HG03175 (cell line): ENCODE measurements at regions not wholly inside any gene's neighbourhood (a gene's known extent, or its start where the extent isn't known, plus 50 kb on each side); places are given as distances from the start of the nearest gene placed in this dataset.

Experiments
- ATAC-seq: cut with Tn5 transposase; IDR thresholded peaks from one replicate; pipeline ENCODE4 v1.9.1; 2021; ENCODE audit warnings: mild to moderate bottlenecking, moderate library complexity; ENCODE audit not compliant: unreplicated experiment

- no peak for ATAC-seq
Measured at GRCh38 chr14:50036637-50037036, 79.7 kb downstream of the VCPKMT start.

GRCh38 chr14:50037240-50037639 is 79.1 kb downstream of the VCPKMT start:
- ATAC-seq, result no peak

DNA sequence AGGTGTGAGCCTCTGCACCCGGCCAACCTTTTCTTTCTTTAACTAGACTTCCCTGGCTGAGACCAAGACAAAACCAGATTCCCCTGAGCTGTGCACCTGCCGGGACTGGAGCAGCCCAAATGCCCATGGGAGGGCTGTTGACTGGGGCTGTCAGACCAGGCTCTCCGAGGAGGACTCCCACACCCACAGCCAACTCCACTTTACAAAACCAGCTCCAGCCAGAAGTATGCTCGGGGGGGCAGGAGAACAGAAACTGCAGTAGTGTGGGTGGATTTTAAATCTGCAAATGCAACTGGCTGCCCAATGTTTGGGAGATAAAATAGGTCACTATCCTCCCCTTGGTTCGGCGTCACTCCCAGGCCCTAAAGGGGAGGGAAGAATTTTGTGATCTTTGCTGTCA is 78.5 kb downstream of the VCPKMT start:
- no peak for ATAC-seq

DNA sequence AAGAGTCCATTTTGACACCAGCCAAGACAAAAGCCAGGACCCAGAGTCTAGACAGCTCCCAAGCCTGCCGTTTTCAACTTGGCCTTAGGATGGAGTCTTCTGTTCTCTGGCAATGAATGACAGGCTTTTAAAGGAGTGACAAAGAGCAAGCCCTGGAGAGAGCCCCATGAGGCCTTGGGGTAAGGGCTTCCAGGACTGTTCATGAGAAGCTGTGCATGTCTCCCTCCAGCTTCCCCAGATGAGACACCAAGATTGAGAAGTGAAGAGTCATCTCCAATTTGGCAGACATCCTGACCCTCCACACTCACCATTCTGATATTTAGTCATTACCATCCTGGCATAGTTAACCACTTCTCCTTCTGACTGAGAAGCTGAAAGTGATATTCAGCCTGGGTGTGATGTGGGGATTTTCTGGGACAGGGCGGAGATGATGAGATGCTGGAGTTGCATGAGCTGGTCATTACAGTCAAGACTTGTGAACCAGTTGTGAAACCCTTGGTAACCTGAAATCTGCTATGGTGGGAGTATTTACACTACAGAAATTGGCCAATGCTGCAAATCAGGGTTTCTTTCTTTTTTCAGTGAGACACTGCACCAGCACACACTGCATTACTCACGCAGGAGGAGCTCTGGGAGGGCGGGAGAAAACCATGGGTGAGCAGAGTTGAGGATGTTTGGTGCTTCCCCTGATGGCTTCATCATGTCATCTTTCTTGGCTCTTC is 77.8 kb downstream of the VCPKMT start:
- peak; percentile 84 for ATAC-seq

DNA sequence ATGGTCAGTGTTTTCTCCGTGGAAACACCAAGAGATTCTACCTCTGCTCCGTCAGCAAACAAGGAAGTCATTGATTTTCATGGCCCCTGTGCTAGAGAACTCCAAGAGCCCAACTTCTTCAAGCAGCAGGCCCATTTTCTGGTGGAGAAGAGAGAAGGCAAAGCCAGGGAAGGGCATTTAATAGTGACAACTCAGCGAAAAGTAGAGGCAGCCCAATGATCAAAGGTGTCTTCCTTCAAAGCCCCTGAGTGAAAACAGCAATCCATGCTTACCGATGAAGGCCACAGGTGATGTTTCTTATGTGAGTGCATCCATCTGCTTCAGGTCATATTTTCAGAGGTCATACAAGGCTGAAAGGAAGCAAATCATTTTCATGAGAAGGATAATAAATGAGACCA is 77.3 kb downstream of the VCPKMT start:
- ATAC-seq, result no peak

GRCh38 chr14:50039734-50040400 is 76.5 kb downstream of the VCPKMT start:
- no peak for ATAC-seq

DNA sequence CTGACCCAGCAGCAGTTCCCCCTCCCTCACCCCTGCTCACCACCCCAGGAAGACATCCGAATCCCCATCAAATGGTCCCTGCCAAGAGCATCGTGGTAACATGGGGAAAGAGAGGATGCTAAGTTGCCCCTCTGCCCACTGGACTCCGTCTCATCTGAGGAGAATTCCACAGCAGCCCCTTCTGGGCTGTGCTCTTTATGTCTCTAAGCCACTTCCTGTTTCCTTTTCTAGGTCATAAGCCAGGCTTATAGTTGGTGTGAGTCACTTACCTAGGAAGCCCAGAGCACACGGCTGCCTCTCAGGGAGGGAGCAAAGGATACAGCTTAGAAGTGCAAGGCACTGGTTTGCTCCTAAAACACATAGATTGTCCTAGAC is 76.0 kb downstream of the VCPKMT start:
- ATAC-seq, result no peak

DNA sequence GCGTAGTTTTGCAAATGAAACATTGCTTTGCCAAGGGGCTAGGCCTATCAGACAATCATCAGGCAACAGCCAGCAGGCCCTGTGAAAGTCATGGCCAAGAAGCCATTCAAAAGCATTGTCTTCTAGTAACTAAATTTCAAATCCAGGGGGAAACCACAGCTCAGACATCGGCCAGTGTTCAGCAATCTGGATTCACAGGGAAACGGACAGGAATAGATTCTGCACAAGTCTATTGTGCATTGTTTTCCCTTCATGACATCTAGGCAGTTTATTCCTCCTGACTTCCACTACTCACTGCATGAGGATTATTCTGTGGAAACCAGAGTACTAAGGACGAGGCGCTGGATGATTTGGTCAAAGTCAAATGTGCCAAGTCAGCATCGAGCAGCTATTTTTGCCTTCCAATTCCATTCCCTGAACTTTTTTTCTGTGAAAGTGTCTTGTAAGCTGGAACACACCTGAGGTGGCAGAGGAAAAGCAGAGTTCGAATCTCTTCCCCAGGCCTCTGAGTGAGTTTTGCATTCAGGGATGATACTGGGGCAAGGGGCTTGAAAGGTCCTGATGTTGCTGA is 75.4 kb downstream of the VCPKMT start:
- no peak for ATAC-seq

DNA sequence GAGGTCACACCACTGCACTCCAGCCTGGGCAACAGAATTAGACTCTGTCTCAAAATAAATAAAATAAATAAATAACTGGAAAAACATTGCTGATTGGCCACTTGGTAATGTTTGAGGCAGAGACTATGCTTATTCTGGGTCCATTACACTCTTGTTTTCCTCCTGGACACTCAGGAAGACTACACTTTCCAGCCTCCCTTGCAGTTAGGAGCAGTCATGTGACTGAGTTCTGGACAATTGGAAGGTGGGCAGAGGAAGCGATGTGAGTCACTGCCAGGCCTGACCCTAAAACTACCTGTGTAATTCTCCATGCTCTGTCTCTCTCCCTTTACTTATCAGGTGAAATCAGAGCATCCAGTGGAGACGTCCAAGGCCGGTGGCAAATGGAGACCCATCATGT is 74.4 kb downstream of the VCPKMT start:
- no peak for ATAC-seq

DNA sequence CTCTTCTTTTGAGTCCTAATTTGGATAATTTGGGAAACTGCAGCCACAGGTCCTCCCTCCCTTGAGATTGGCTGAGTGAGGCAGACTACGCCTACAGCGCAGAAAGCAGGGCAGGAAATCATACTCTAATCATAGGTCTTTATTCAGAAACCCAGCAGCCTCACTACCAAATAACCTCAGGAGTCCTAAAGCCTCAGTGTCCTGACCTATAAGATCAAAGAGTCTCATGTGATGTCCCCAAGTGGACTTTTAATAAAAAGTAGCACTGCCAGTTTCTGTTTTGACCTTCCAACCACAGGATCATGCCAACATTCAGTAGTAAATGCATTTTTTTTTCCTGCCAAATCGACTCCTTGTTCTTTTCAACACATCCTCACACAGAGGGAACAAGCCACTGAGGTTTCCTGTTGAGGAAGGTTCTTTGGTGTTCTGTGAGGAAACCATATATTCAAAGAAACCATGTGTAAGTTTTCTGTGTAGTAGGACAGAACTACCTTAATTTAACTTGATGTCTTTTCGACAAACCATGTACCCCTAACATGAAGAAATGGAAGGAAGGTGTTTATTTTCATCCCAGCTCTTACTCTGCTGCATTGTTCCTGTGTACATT is 72.2 kb downstream of the VCPKMT start:
- no peak for ATAC-seq

- ATAC-seq, result peak; percentile 82
Measured at GRCh38 chr14:50045039-50045711, 71.2 kb downstream of the VCPKMT start.

DNA sequence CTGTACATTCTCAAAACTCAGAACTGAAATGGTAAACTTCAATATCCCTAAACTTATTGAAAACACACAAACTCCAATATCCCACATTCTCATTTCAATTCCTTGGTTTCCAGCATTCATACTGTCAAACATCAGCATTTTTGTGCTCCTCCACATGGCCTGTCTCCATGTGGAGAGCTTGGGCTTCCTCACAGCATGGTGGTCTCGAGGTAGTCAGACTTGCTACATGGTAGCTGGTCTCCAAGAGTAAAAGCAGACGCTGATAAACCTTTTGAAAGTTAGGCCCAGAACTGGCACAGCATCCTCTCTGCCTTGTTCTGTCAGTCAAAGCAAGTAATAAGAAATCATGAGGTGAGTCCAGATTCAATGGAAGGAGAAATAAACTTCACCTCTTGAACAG is 70.5 kb downstream of the VCPKMT start:
- no peak for ATAC-seq

GRCh38 chr14:50047274-50047676 is 69.1 kb downstream of the VCPKMT start:
- ATAC-seq, result peak; percentile 75

DNA sequence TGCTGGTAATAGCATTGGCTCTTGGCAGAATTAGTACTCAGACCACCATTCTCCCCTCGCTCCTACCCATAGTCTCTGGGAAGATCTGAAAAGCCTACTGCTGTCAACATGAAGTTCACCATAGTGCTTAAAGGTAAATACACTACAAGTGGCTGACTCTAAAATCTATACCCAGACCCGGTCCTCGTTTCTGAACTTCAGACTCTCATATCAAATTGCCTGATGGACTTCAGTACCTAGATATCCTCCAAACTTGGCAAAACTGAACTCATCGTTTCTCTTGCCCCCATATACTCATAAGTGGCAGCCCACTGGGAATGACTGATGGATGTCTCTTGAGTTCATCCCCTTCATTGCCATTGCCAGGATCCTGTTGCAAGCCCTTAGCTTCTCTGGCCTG is 67.3 kb downstream of the VCPKMT start:
- no peak for ATAC-seq

GRCh38 chr14:50049703-50050570 is 66.4 kb downstream of the VCPKMT start:
- no peak for ATAC-seq

DNA sequence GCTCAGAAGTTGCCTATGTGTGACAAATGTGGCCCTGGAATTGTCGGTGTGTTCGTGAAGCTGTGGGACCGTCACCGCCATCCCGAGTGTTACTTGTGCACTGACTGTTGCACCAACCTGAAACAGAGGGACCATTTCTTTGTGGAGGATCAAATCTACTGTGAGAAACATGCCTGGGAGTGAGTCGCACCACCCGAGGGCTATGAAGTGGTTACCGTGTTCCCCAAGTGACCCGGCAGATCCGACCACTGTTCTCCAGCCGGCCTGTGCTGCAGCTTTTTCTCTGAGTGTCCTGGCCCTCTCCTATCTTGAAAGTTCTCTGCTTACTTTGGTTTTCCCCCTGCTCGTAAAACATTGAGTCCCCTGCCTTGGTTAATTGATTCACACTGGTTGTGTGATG is 65.3 kb downstream of the VCPKMT start:
- no peak for ATAC-seq

DNA sequence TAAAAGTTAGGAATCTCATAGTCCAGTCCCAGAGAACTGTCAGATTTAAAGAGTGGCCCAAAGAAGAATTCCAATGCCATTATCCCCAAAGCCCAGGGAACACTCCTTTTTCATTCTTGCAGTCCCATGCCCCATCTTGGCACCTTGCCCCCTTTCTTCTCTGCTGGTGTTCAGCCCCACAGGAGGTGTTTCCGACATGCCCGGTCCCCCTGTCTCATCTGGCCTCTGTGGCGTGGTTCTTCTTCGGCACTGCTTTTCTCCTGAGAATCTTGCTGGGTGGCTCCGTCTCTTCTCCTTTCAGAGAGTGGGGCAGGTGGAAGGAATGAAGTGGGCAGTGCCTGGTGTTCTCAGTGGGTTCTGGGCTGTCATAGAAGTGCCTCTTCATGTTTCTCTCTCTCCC is 64.7 kb downstream of the VCPKMT start:
- no peak for ATAC-seq

DNA sequence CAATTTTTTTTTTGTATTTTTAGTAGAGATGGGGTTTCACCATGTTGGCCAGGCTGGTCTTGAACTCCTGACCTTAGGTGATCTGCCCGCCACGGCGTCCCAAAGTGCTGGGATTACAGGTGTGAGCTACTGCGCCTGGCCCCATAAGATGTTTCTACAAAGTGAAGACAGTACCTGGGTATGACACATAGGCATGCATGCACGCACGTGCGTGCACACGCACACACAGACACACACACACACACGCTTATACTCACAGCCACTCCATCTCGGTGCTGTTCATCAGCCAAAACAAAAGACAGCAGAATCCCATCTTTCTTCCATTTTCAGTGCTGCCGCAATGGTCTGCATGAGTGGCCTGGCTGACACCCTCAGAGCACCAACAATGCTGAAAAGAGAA is 63.9 kb downstream of the VCPKMT start:
- no peak for ATAC-seq

DNA sequence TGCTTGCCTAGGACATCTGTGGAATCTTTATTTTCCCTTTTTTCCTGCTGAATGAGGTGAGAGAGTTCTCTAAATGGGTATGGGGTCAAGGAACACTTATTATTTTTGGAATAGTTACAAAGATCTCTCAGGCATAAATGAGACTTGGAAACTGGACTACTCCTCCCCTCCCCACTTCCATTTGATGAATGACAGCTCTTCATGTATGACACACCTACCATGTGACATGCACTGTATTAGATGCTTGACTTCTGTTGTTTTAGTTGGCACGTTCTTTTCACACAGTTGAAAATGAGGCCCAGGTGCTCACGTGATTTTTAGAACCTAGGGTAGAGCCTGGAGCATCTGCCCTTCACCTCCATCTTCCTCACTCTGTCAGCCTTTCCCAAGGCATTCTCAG is 62.4 kb downstream of the VCPKMT start:
- no peak for ATAC-seq

- ATAC-seq, result no peak
Measured at GRCh38 chr14:50055461-50056228, 60.7 kb downstream of the VCPKMT start.
